NCI-H2081 treated with DMSO at 0.1 percent for 48 hours (cell line): ENCODE measurements at regions not wholly inside any gene's neighbourhood (a gene's known extent, or its start where the extent isn't known, plus 50 kb on each side); places are given as distances from the start of the nearest gene placed in this dataset.

ENCODE experiments used
- DNase-seq: peaks from one replicate; lab custom pipeline; 2025; lab: John Stamatoyannopoulos, UW

- DNase-seq = no peak
Measured at GRCh38 chr12:24138041-24138440, 188.6 kb upstream of the SOX5 start.

- DNase-seq = no peak
Measured at GRCh38 chr12:24135158-24135850, 185.8 kb upstream of the SOX5 start.

- DNase-seq = no peak
Measured at GRCh38 chr12:24134092-24134491, 184.6 kb upstream of the SOX5 start.

GRCh38 chr12:24133384-24133783 is 183.9 kb upstream of the SOX5 start:
- DNase-seq = no peak

- DNase-seq = no peak
Measured at GRCh38 chr12:24127919-24128721, 178.7 kb upstream of the SOX5 start.

GRCh38 chr12:24125280-24125679 is 175.8 kb upstream of the SOX5 start:
- no peak for DNase-seq

- no peak for DNase-seq
Measured at GRCh38 chr12:24121911-24122310, 172.4 kb upstream of the SOX5 start.

GRCh38 chr12:24118668-24119067 is 169.2 kb upstream of the SOX5 start:
- DNase-seq = no peak

- DNase-seq = no peak
Measured at GRCh38 chr12:24116548-24116947, 167.1 kb upstream of the SOX5 start.

- no peak for DNase-seq
Measured at GRCh38 chr12:24113701-24114100, 164.2 kb upstream of the SOX5 start.

GRCh38 chr12:24111616-24112015 is 162.1 kb upstream of the SOX5 start:
- DNase-seq = no peak

GRCh38 chr12:24111086-24111485 is 161.6 kb upstream of the SOX5 start:
- no peak for DNase-seq

GRCh38 chr12:24109381-24110039 is 160.0 kb upstream of the SOX5 start:
- DNase-seq = no peak

- no peak for DNase-seq
Measured at GRCh38 chr12:24102676-24103075, 153.2 kb upstream of the SOX5 start.

GRCh38 chr12:24099576-24099975 is 150.1 kb upstream of the SOX5 start:
- DNase-seq = no peak

GRCh38 chr12:24095245-24095644 is 145.8 kb upstream of the SOX5 start:
- no peak for DNase-seq

- DNase-seq = no peak
Measured at GRCh38 chr12:24089510-24089890, 140.0 kb upstream of the SOX5 start.

- DNase-seq = no peak
Measured at GRCh38 chr12:24088751-24089509, 139.5 kb upstream of the SOX5 start.

GRCh38 chr12:24087294-24087693 is 137.8 kb upstream of the SOX5 start:
- no peak for DNase-seq

- DNase-seq = no peak
Measured at GRCh38 chr12:24084800-24085199, 135.3 kb upstream of the SOX5 start.

- no peak for DNase-seq
Measured at GRCh38 chr12:24083838-24084237, 134.4 kb upstream of the SOX5 start.

GRCh38 chr12:24081606-24082005 is 132.1 kb upstream of the SOX5 start:
- no peak for DNase-seq
